ENCODE measurements at regions not wholly inside any gene's neighbourhood (a gene's known extent, or its start where the extent isn't known, plus 50 kb on each side); places are given as distances from the start of the nearest gene placed in this dataset.

- Histone ChIP-seq H3K9me3 (ENCODE audit: control insufficient read depth, low read length) (no peaks in the 10 kb centered on the region), H3K4me3 (ENCODE audit: low read length) (no peak overlapping the region), H3K27me3 (ENCODE audit: control insufficient read depth, insufficient read depth, low read length, poor library complexity, severe bottlenecking) (peaks cover 4% of the 10 kb centered on the region), H3K27ac (ENCODE audit: low read depth, low read length) (no peak overlapping the region), H3K4me1 (ENCODE audit: control insufficient read depth, insufficient read depth, low read length) (peaks cover 5% of the 10 kb centered on the region), H3K9ac (ENCODE audit: extremely low read depth, low read length, poor library complexity, severe bottlenecking) (no peak overlapping the region), H3K36me3 (ENCODE audit: control insufficient read depth, insufficient read depth, low read length) (no peaks in the 10 kb centered on the region)
- no peak overlapping the region for H3K27ac Mint-ChIP-seq
- TF ChIP-seq CTCF (conservative IDR thresholded peaks at IDR 0.05), result no peak
- peaks cover 5% of the 10 kb centered on the region for H3K4me1 Mint-ChIP-seq
- no peak overlapping the region for H3K4me3 Mint-ChIP-seq
- no peak for DNase-seq
- 89 to 93% methylated on average over 6 to 13 of the region's 13 CpGs for WGBS, 2 experiments (ENCODE audit: insufficient coverage in 1 of 2, insufficient read length in 1 of 2)
- H3K36me3 Mint-ChIP-seq (ENCODE audit: low read depth), result no peaks in the 10 kb centered on the region
- peaks cover 3% of the 10 kb centered on the region for H3K27me3 Mint-ChIP-seq (ENCODE audit: insufficient read depth)
- H3K9me3 Mint-ChIP-seq, result no peaks in the 10 kb centered on the region
Observed at GRCh38 chr3:72316501-72317279, 531.6 kb downstream of the SHQ1 start.

DNA sequence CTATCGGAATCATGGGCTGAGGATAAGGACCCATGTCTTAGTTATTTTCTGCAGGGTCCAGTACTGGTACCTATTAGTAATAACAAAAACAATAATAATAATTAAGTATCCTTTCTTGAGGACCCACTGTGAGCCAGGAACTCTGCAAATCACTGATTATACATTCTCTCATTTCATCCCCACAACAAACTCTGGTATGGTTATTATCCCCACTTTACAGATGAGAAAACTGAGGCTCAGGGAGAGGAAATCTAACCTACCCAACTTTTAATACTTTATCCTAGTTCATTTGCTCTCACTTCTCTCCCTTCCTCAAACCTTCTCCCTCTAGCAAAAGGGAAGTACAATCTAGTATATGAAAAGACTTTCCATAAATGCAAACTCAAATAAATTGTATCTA is 528.4 kb upstream of the PROK2 start:
- Mint-ChIP-seq H3K36me3 (ENCODE audit: low read depth) (no peaks in the 10 kb centered on the region), H3K27me3 (ENCODE audit: insufficient read depth) (peaks cover 5% of the 10 kb centered on the region), H3K9me3 (no peaks in the 10 kb centered on the region), H3K4me1 (peaks cover 6% of the 10 kb centered on the region), H3K4me3 (no peak overlapping the region), H3K27ac (no peak overlapping the region)
- no peaks in the 10 kb centered on the region for H3K9me3 ChIP-seq (ENCODE audit: control insufficient read depth, low read length)
- no peaks in the 10 kb centered on the region for H3K4me1 ChIP-seq (ENCODE audit: control insufficient read depth, insufficient read depth, low read length)
- H3K27me3 ChIP-seq (ENCODE audit: control insufficient read depth, insufficient read depth, low read length, poor library complexity, severe bottlenecking), result peaks cover 4% of the 10 kb centered on the region
- H3K36me3 ChIP-seq (ENCODE audit: control insufficient read depth, insufficient read depth, low read length), result no peaks in the 10 kb centered on the region
- no peak overlapping the region for H3K9ac ChIP-seq (ENCODE audit: extremely low read depth, low read length, poor library complexity, severe bottlenecking)
- no peak overlapping the region for H3K4me3 ChIP-seq (ENCODE audit: low read length)
- WGBS, 2 experiments (ENCODE audit: insufficient coverage in 1 of 2, insufficient read length in 1 of 2), result 87% methylated on average over 1 of the region's 1 CpG; no CpG with 5 or more reads in 1 of the 2 experiments
- no peak for DNase-seq
- TF ChIP-seq CTCF (conservative IDR thresholded peaks at IDR 0.05), result no peak
- H3K27ac ChIP-seq (ENCODE audit: low read depth, low read length), result no peak overlapping the region

GRCh38 chr3:72312339-72312738 is 527.4 kb upstream of the PROK2 start:
- DNase-seq, result no peak
- no peaks in the 10 kb centered on the region for H3K36me3 ChIP-seq (ENCODE audit: control insufficient read depth, insufficient read depth, low read length)
- H3K27ac Mint-ChIP-seq, result no peak overlapping the region
- no peak overlapping the region for H3K4me3 ChIP-seq (ENCODE audit: low read length)
- 88 to 91% methylated on average over 4 to 6 of the region's 6 CpGs for WGBS, 2 experiments (ENCODE audit: insufficient coverage in 1 of 2, insufficient read length in 1 of 2)
- no peak overlapping the region for H3K4me3 Mint-ChIP-seq
- no peaks in the 10 kb centered on the region for H3K36me3 Mint-ChIP-seq (ENCODE audit: low read depth)
- TF ChIP-seq CTCF (conservative IDR thresholded peaks at IDR 0.05), result no peak
- H3K9me3 Mint-ChIP-seq, result no peaks in the 10 kb centered on the region
- H3K27me3 ChIP-seq (ENCODE audit: control insufficient read depth, insufficient read depth, low read length, poor library complexity, severe bottlenecking), result peaks cover 4% of the 10 kb centered on the region
- H3K9me3 ChIP-seq (ENCODE audit: control insufficient read depth, low read length), result no peaks in the 10 kb centered on the region
- H3K4me1 ChIP-seq (ENCODE audit: control insufficient read depth, insufficient read depth, low read length), result no peaks in the 10 kb centered on the region
- H3K4me1 Mint-ChIP-seq, result peaks cover 6% of the 10 kb centered on the region
- peaks cover 5% of the 10 kb centered on the region for H3K27me3 Mint-ChIP-seq (ENCODE audit: insufficient read depth)
- no peak overlapping the region for H3K9ac ChIP-seq (ENCODE audit: extremely low read depth, low read length, poor library complexity, severe bottlenecking)
- H3K27ac ChIP-seq (ENCODE audit: low read depth, low read length), result no peak overlapping the region
